Sciatic nerve (tissue), 2 donors: ENCODE measurements at regions not wholly inside any gene's neighbourhood (a gene's known extent, or its start where the extent isn't known, plus 50 kb on each side); places are given as distances from the start of the nearest gene placed in this dataset.
A peak's percentile ranks its signal among the peaks of the same experiment; 100 is the strongest.

Experiments
- ATAC-seq: fragments of 200-7000 bp; cut with Tn5 transposase; one replicate; pipeline ENCODE4 v1.9.1; 2020; ENCODE audit warnings: mild to moderate bottlenecking, moderate library complexity
- DNase-seq: peaks from one replicate; pipeline ENCODE4 v3.0.0-alpha.2; 2020; ENCODE audit warnings: low spot score
- intact Hi-C: fragments of 100-400 bp; cut with DNase I; formaldehyde crosslinking; loops from one replicate; pipeline ENCODE4 v1.14.2; 2022
- donor health status: DM: no; HTN: no; CAD: no.
- donor health status: DM: no; HTN: no; CAD: no.

GRCh38 chr14:94934276-94934810 is 164.4 kb upstream of the GSC start:
- intact Hi-C loops = no loop called here
- no peak for ATAC-seq
- no peak for DNase-seq

DNA sequence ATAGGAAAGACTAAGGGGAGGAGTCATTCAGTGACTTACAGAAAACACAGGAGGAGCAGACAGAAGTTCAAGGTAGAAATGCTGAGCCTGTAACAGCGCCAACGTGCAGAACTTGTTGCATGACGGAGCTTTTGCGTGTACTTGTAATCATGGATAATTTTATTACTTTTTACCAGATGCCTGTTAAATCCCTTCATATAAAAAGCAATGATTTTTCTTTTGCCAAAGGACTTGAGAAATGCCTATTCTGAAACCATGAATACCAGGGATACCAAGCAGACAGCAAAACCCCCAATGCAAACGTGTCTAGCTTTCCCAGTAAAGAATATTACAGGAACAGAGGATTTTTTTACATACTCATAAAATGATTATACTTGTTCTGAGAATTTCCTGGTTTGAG is 163.6 kb upstream of the GSC start:
- DNase-seq (no peak), ATAC-seq (no peak)
- intact Hi-C loops = no loop called here

DNA sequence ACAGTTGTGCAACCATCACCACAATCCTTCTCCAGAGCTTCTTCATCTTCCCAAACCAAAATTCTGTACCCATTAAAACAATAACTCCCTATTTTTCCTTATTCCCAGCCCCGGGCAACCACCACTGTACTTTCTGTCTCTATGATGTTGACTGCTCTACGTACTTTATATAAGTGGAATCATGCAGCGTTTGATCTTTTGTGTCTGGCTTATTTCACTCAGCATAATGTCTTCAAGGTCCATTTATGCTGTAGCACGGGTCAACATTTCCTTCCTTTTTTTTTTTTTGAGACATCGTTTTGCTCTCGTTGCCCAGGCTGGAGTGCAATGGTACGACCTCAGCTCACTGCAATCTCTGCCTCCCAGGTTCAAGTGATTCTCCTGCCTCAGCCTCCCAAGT is 162.7 kb upstream of the GSC start:
- no peak for DNase-seq
- no peak for ATAC-seq
- intact Hi-C loops = no loop called here

DNA sequence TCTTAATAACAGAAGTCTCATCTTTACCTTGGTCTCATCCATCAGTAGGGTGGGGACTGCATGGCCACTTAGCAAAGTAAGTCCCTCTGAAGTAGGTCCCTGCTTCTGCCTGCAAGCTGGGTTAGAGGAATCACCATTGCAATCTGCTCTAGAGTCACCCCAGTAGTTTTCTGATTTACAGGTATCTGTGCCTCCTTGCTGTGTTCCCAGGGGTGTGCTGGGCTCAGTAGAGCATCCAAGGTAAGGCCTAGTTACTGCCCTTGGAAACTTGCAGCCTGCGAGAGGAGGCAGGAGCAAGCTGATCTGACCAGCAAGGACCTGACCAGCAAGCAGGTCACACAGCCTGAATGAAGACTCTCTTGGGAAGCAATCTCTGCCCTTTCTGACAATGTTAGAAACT is 160.8 kb upstream of the GSC start:
- ATAC-seq = no peak
- intact Hi-C loops = no loop called here

GRCh38 chr14:94929354-94929753 is 159.4 kb upstream of the GSC start:
- ATAC-seq (no peak), DNase-seq (no peak)
- intact Hi-C loops = no loop called here

More for the DNA sequence above, 160.8 kb upstream of the GSC start:
- no peak for DNase-seq

GRCh38 chr14:94926176-94926575 is 156.3 kb upstream of the GSC start:
- DNase-seq (no peak), ATAC-seq (no peak)
- intact Hi-C loops = no loop called here

GRCh38 chr14:94925416-94926173 is 155.7 kb upstream of the GSC start:
- intact Hi-C loops = no loop called here
- ATAC-seq = no peak
- DNase-seq = no peak

DNA sequence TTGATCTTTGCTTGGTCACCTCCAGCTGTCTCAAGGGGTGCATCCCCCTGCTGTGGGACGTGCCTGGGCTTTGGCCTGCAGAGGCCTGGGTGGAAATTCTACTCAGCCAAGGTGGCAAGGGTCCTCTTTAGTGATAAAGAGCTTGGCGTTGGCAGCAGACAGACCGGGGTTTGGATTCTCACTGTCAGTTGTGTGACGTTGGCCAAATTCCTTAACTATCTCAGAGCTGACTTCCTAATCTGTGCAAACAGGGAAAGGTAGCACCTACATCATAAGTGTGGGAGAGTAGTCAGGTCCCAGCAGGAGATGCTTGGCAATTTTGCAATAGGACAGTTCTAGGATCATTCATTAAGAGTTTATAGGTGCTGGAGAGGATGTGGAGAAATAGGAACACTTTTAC is 154.3 kb upstream of the GSC start:
- ATAC-seq = no peak
- intact Hi-C loops = no loop called here
- DNase-seq = no peak

DNA sequence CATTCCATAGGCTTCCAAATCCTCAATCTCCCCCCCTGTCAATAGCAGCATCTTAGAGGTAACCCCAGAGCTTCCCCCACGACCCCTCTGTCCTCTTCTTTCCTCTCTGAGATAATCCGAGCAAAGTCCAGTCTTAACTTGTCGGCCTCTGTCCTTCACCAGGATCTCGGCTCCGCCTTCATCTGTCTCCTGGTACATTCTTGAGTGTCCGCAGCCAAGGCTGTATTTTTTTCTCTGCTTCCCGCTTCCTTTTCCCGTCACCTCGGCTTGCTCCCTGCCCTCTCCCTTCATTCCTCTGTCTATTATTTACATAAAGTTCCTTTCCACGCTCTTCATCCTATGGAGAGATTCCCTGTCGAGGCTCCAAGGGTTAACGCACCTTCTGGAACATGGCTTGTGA is 153.9 kb upstream of the GSC start:
- ATAC-seq (no peak), DNase-seq (no peak)
- intact Hi-C loops = no loop called here

- intact Hi-C loops = no loop called here
- ATAC-seq (no peak), DNase-seq (no peak)
These were observed 152.8 kb upstream of the GSC start for GRCh38 chr14:94922595-94923239.

- peak; percentile 73 for ATAC-seq
- intact Hi-C loops = no loop called here
- no peak for DNase-seq
These were observed 152.1 kb upstream of the GSC start for GRCh38 chr14:94921882-94922585.

GRCh38 chr14:94921456-94921855 is 151.5 kb upstream of the GSC start:
- intact Hi-C loops = no loop called here
- DNase-seq (no peak), ATAC-seq (no peak)

DNA sequence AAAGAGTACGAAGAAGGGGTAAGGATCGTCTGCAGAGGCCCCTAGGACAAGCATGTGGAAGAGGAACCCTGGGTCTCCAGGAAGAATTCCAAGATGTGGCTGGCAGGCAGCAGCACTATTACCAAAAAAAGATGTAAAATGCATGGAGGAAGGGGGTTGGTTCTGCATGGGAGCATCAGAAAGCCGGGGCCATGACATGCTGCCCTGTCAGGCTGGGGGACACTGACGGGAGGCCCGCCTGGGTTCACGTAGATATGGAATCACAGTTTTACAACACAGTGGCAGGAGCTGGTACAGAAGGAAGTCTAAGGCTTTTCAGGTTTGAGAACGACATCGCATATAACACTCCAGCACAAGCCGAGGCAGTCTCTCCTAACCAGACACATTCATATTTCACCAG is 150.0 kb upstream of the GSC start:
- no peak for DNase-seq
- intact Hi-C loops = no loop called here

GRCh38 chr14:94918896-94919295 is 149.0 kb upstream of the GSC start:
- DNase-seq = no peak
- no peak for ATAC-seq
- intact Hi-C loops = no loop called here

More for the DNA sequence above, 150.0 kb upstream of the GSC start:
- ATAC-seq = no peak

DNA sequence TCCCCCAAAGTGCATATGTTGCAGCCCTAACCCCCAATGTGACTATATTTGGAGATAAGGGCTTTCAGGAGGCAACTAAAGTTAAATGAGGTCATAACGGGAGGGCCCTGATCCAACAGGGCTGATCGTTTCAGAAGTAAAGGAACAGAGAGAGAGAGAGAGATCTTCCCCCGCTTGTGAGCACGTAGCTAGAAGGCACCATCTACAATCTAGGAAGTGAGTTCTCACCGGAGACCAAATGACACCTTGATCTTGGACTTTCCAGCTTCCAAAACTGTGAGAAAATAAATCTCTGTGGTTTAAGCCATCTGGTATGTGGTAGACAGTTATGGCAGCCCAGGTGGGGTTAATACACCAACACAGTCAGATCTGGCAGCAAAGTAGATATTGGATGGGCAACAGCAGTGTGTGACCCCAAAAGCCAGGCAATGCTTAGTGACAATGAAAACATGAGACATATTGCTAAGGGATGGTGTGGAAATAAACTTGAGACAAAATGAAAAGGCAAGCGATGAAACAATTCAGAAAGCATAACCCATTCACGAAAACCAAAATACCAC is 147.2 kb upstream of the GSC start:
- DNase-seq (no peak), ATAC-seq (no peak)
- intact Hi-C loops = no loop called here

GRCh38 chr14:94914191-94914590 is 144.3 kb upstream of the GSC start:
- intact Hi-C loops = no loop called here
- DNase-seq (no peak), ATAC-seq (no peak)

DNA sequence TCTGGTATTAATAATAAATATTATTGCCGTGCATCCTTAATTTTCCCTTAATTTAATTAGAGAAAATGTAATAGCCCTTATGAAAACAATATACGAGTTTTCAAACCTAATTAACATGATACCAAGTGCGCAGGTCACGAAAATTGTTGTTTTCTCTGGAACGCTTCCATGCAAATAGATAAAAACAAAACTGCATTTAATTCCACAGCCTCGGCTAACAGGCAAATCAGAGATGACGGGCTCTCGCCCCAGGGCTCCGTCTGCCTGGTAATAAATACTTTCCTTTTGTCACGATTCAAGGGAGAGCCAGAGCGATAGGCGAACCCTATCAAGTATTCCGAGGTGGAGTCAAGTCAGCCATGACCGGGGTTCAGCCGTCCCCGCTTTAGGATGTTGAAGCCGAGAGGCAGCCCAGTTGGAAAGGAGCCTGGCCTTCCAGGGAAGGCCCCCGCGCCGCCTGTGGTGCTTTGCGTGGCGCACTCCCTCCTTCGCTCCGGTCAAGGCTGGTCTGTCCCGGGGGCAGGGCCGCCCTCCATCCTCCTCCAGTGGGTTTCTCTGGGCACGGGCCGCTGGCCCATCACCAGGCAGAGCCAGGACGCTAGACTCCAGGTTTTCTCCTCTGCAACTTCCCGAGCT is 137.8 kb upstream of the GSC start:
- no peak for DNase-seq
- intact Hi-C loops = no loop called here
- ATAC-seq = peak; percentile 66

DNA sequence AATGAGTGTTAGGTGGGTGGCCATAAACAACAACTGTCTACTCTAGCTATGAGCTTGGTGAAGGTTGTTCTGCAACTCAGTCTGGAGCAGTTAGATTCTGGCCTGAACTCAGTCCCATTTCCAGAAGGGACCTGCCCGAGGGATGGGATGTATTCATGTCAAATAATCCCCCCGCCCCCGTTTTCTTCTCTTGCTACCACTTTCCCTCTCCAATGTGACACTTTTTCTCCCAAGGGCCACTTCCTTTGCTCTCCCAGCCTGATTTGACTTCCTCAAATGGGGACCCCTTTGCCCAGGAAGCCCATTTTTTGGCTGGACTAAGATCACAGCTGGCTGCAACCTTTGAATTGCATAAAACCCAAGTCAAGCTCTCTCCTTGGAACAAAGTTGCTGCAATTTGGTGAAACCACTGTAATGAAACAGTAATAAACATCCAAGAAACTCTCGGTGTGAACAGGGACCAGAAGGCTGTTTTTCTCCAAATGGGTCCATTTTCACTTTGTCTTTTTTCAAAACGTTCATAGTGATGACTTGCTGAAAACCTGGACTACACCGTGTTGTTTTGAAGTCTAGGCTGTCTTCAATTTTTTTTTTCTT is 137.2 kb upstream of the GSC start:
- intact Hi-C loops = no loop called here
- peak; percentile 40 for DNase-seq
- peak; percentile 75 for ATAC-seq

- DNase-seq (peak; percentile 42), ATAC-seq (peak; percentile 7)
- intact Hi-C loops = no loop called here
These were observed 136.7 kb upstream of the GSC start for GRCh38 chr14:94906577-94906976.
